Lower leg skin (tissue), 4 donors: ENCODE measurements at regions not wholly inside any gene's neighbourhood (a gene's known extent, or its start where the extent isn't known, plus 50 kb on each side); places are given as distances from the start of the nearest gene placed in this dataset.

Source experiments
- DNase-seq, 2 donors: peaks; one replicate each; pipeline ENCODE4 v3.0.0-alpha.2; 2019; ENCODE audit warnings: low spot score in 2 of 2
- H3K4me3 ChIP-seq: fragments of 200-600 bp; sonication (generic); 2 replicates; pipeline ENCODE4 v1.5.1; 2017; ENCODE audit warnings: mild to moderate bottlenecking, low read depth; ENCODE audit not compliant: poor library complexity, severe bottlenecking
- POLR2A ChIP-seq, 2 donors: fragments of 450-650 bp; IDR thresholded peaks; one replicate each; pipeline ENCODE4 v1.6.1; 2016 to 2017; ENCODE audit warnings: antibody characterized with exemption in 2 of 2, mild to moderate bottlenecking in 1 of 2, moderate library complexity in 1 of 2
- WGBS, 2 donors: methylation state at CpG; one replicate each; pipeline ENCODE4 v1.1.5; 2018; 5-methylcytosine and 5-hydroxymethylcytosine counted together
- intact Hi-C: fragments of 100-400 bp; cut with DNase I; formaldehyde crosslinking; loops from one replicate; pipeline ENCODE4 v1.15.0; 2023; ENCODE audit warnings: low total_unique reads
- TF ChIP-seq, protein P1 (sequence below), 3 donors: fragments of 450-650 bp; IDR thresholded peaks; one replicate each; pipeline ENCODE4 v1.5.1; 2016; ENCODE audit warnings: antibody characterized with exemption in 3 of 3, mild to moderate bottlenecking in 3 of 3, moderate library complexity in 2 of 3

DNA sequence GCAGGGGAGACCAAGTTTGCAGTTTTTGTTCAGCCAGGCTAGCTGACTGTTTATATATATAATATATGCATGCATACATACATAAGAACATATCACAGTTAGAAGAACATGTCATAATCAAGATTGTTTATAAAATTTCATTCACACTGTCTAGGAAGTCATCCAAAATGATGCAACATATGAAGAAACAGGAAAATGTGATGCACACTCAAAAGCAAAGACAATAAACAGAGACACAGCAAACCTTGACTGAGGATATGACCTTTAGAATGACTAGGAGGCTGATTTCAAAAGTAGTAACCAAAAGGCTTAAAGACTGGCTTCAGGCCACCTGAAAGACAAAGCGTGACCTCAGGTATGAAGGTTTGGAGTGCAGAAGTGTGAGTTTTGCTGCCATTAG, 166.2 kb upstream of the NDN start:
- H3K4me3 ChIP-seq: no peak overlapping the region
- no peak for DNase-seq
- TF ChIP-seq POLR2A (IDR thresholded peaks at IDR 0.05): no peak
- TF ChIP-seq, protein P1, sequence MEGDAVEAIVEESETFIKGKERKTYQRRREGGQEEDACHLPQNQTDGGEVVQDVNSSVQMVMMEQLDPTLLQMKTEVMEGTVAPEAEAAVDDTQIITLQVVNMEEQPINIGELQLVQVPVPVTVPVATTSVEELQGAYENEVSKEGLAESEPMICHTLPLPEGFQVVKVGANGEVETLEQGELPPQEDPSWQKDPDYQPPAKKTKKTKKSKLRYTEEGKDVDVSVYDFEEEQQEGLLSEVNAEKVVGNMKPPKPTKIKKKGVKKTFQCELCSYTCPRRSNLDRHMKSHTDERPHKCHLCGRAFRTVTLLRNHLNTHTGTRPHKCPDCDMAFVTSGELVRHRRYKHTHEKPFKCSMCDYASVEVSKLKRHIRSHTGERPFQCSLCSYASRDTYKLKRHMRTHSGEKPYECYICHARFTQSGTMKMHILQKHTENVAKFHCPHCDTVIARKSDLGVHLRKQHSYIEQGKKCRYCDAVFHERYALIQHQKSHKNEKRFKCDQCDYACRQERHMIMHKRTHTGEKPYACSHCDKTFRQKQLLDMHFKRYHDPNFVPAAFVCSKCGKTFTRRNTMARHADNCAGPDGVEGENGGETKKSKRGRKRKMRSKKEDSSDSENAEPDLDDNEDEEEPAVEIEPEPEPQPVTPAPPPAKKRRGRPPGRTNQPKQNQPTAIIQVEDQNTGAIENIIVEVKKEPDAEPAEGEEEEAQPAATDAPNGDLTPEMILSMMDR (IDR thresholded peaks at IDR 0.05): no peak
- intact Hi-C loops: no loop called here
- 63 to 72% methylated on average over 1 of the region's 1 CpG for WGBS, 2 donors

DNA sequence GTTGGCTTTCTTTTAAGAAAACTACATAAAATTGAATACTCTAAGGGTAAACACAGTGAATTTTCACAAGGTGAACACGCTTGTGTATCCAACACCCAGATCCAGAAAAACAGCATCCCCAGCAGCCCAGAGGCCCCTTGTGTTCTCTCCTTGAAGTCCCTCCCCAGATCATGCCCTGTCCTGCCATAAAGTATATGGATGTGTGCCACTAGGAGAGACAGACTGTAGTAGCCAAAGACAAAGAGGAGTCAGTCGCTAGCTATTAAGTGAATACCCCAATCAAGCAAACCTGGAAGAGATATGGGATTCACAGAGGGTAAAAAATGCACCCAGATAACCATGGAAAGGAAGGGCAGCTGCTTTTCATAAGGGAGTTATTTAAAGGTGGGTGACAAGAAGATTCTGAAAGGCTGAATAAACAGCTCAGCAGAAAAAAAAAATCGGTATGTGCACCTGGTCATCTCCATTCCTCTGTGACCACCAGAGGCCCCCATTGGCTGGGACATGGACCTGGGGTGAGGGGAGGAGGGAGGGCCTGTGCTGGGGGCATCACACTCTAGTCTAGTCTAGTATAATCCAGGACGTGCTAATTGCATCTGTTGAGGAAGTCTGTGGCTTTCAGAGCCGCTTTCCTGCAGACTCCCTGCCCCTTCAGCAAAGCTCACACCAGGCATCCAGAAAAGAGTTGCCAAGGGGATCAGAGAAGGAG, 167.3 kb upstream of the NDN start:
- H3K4me3 ChIP-seq: no peak overlapping the region
- TF ChIP-seq, protein P1 (IDR thresholded peaks at IDR 0.05): no peak
- TF ChIP-seq POLR2A (IDR thresholded peaks at IDR 0.05): no peak
- WGBS, 2 donors: 42 to 47% methylated on average over 5 of the region's 5 CpGs
- intact Hi-C loops: no loop called here
- no peak for DNase-seq

DNA sequence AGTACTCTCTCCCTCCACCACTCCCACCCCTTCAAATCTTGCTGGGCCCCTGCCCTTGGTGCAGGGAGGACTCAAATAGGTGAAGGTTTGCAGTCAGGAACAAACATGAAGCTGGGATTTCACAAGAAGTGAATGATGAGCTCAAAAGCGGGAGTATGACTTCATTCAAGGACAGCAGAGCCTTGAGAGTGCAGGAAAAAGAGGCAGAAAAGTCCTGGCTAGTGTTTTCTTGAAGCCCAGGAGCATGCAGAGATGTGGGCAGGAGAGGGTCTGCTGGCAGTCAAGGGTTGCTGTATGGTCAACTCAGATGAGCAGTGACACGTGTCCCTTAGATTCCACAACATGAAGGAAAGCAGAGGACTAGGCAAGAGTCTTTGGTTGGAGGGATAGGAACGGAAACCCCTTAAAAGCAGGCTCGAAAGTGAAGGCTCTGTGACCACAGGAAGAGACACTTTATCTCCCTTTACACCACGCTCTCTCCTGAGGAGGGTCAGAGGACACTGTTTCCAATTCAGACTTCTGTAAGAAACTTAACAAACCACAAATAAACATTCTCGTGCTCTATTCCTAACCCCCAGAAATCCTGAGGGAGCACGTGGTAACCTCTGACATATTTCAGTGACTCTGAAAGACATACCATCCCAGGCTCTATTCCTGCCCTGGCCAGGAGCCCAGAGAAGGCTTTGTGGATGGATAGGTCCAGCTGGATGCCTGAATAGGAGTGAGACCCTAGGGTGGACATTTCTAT, 168.0 kb upstream of the NDN start:
- TF ChIP-seq, protein P1 (IDR thresholded peaks at IDR 0.05): no peak
- no peak for TF ChIP-seq POLR2A (IDR thresholded peaks at IDR 0.05)
- WGBS, 2 donors: 41 to 49% methylated on average over 7 of the region's 7 CpGs
- intact Hi-C loops: no loop called here
- no peak for DNase-seq
- no peak overlapping the region for H3K4me3 ChIP-seq

DNA sequence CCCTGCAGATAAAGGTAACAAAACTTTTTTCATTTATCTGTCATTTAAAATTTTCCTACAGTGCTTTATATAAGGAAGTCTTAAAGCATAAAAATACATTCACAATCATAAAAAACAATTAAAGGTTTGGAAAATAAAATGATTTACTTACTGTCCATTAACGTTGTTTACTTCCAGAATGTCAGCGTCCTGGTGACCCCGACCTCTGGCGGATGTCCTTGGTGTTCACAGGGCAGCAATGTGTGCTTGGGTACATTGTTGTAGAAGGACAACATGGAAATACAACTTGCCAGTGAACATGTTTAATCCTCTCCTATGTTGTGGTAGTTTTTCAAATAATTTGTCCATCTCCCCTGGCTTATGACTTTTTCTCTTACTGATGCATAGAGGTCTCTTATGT, 168.8 kb upstream of the NDN start:
- TF ChIP-seq POLR2A (IDR thresholded peaks at IDR 0.05): no peak
- TF ChIP-seq, protein P1 (IDR thresholded peaks at IDR 0.05): no peak
- DNase-seq: no peak
- 76 to 77% methylated on average over 4 of the region's 4 CpGs for WGBS, 2 donors
- no peak overlapping the region for H3K4me3 ChIP-seq
- intact Hi-C loops: no loop called here

DNA sequence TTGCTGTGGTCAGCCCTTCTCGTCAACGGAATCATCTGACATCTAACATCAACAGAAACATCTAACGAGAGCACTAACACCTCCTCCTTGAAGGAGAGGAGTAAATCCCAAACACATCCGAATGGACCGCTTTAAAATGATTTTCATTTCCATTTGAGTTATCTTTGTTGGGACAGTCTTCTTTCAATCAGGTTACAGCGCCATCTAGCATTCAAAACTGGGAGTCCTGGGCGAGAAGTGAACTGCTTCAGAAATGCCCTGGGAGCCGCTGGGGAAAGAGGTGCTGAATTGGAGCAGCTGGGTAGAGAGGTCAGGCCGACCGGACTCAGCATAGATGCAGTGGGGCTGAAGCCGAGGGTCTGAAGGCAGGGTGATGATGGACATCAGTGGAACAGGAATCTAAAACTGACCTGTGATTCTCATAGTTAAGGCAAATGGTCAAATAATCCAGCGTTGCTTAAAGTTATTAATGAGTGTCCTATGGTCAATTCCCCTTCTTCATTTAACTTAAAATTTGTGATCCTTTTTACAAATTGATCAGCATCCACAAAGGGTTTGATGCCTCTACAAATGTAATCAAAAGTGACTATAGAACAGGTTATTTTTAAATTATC, 170.0 kb upstream of the NDN start:
- H3K4me3 ChIP-seq: no peak overlapping the region
- TF ChIP-seq, protein P1 (IDR thresholded peaks at IDR 0.05): no peak
- TF ChIP-seq POLR2A (IDR thresholded peaks at IDR 0.05): no peak
- DNase-seq: no peak
- intact Hi-C loops: no loop called here
- 29 to 36% methylated on average over 12 of the region's 12 CpGs for WGBS, 2 donors
